HepG2 (cell line): ENCODE measurements at regions not wholly inside any gene's neighbourhood (a gene's known extent, or its start where the extent isn't known, plus 50 kb on each side); places are given as distances from the start of the nearest gene placed in this dataset.

Experiments
- ATAC-seq: fragments of 200-7000 bp; cut with Tn5 transposase; 3 replicates; pipeline ENCODE4 v1.9.1; 2020; ENCODE audit warnings: mild to moderate bottlenecking, moderate library complexity
- BruUV-seq: library from RNA; stranded (reverse); fragments of 400-500 nt; replicated peaks from 2 replicates; lab custom pipeline; 2021; lab: Mats Ljungman, UMichigan
- CTCF ChIA-PET: fragments of 300-600 bp; formaldehyde crosslinking; extraction: SDS; loops from one replicate; lab custom pipeline; 2021; ENCODE audit warnings: low total read pairs, inconsistent platforms, low intra/inter-chr PET ratio; lab: Yijun Ruan, JAX
- POLR2A ChIA-PET: fragments of 350-600 bp; sonication (Branson Sonifier 250); formaldehyde crosslinking; loops from one replicate; lab custom pipeline; 2020; ENCODE audit warnings: antibody characterized with exemption, inconsistent platforms; lab: Yijun Ruan, JAX
- DNase-seq: peaks from one replicate; pipeline ENCODE4 v3.0.0-alpha.2; 2015; ENCODE audit warnings: low spot score
- FAIRE-seq: peaks from 3 replicates; lab custom pipeline; 2011; peaks lifted over from hg19 to GRCh38; lab: Jason Lieb, UNC
- H2AFZ ChIP-seq: one replicate; pipeline ENCODE4 v1.6.1; 2011; ENCODE audit warnings: low read length, inconsistent platforms
- H3K27ac ChIP-seq: fragments of 300-600 bp; 3 replicates; pipeline ENCODE4 v1.8.0; 2011; ENCODE audit warnings: mixed run types, mild to moderate bottlenecking, mixed read lengths, low read length, inconsistent platforms; ENCODE audit not compliant: insufficient read depth; ENCODE audit errors: extremely low read length
- H3K27me3 ChIP-seq, 2 experiments: fragments of 200-600 bp in 1 of 2; 2 replicates in 1 of 2; 3 replicates in 1 of 2; pipeline versions ENCODE4 v1.6.0 to v1.8.0; 2011; ENCODE audit warnings: low read length in 2 of 2, mild to moderate bottlenecking in 2 of 2, moderate library complexity in 2 of 2, inconsistent platforms in 1 of 2; ENCODE audit not compliant: insufficient read depth in 2 of 2, control insufficient read depth in 1 of 2
- H3K36me3 ChIP-seq, 2 experiments: fragments of 200-600 bp in 1 of 2; replicated peaks in 1 of 2; 2 replicates in 1 of 2; 3 replicates in 1 of 2; pipeline versions ENCODE4 v1.5.1 to v1.8.0; 2011; ENCODE audit warnings: low read length in 2 of 2, inconsistent platforms in 1 of 2; ENCODE audit not compliant: insufficient read depth in 2 of 2, control insufficient read depth in 1 of 2
- H3K4me1 ChIP-seq: 2 replicates; pipeline ENCODE4 v1.5.1; 2012; ENCODE audit warnings: low read length, inconsistent platforms; ENCODE audit not compliant: insufficient read depth
- H3K4me2 ChIP-seq: 2 replicates; pipeline ENCODE4 v1.6.0; 2011; ENCODE audit warnings: low read depth, low read length, inconsistent platforms
- H3K4me3 ChIP-seq, 3 experiments: fragments of 200-600 bp in 1 of 3; sonication (generic), shearing (Covaris generic) in 1 of 3; replicated peaks in 1 of 3; 2 replicates each; pipeline ENCODE4 v1.5.1; 2011 to 2016; ENCODE audit warnings: low read length in 3 of 3, inconsistent platforms in 2 of 3, low read depth in 2 of 3, mild to moderate bottlenecking in 2 of 3, control low read depth in 1 of 3, mixed read lengths in 1 of 3; ENCODE audit not compliant: insufficient read depth in 1 of 3
- H3K79me2 ChIP-seq: one replicate; pipeline ENCODE4 v1.6.1; 2011; ENCODE audit warnings: low read length, inconsistent platforms; ENCODE audit not compliant: insufficient read depth
- H3K9ac ChIP-seq: 2 replicates; pipeline ENCODE4 v1.6.0; 2011; ENCODE audit warnings: mild to moderate bottlenecking, low read depth, low read length, inconsistent platforms; ENCODE audit not compliant: insufficient read depth
- H3K9me3 ChIP-seq: 2 replicates; pipeline ENCODE4 v1.5.1; 2012; ENCODE audit warnings: mild to moderate bottlenecking, low read length
- H4K20me1 ChIP-seq: 2 replicates; pipeline ENCODE4 v1.6.0; 2011; ENCODE audit warnings: inconsistent platforms, mild to moderate bottlenecking, low read length, moderate library complexity; ENCODE audit not compliant: insufficient read depth
- ASH2L ChIP-seq: fragments of 300-600, 200-600 bp; sonication (generic); IDR thresholded peaks from 2 replicates; pipeline ENCODE4 v1.7.0; 2017; ENCODE audit warnings: low read depth, mild to moderate bottlenecking, moderate library complexity, mixed read lengths, low read length; ENCODE audit not compliant: insufficient read length
- CCAR2 ChIP-seq: fragments of 200-400 bp; formaldehyde crosslinking; optimal IDR thresholded peaks from 2 replicates; pipeline ENCODE3; 2018; ENCODE audit warnings: low read depth, mild to moderate bottlenecking, low read length, moderate library complexity
- HMG20A ChIP-seq: IDR thresholded peaks from 2 replicates; pipeline ENCODE4 v1.6.1; 2016; ENCODE audit warnings: borderline replicate concordance
- HMG20B ChIP-seq: conservative IDR thresholded peaks from 2 replicates; pipeline ENCODE4 v1.6.1; 2016; ENCODE audit warnings: missing genetic modification reagents, missing compliant biosample characterization
- KLF9 ChIP-seq: IDR thresholded peaks from 2 replicates; pipeline ENCODE4 v1.6.1; 2016; ENCODE audit warnings: low read depth
- NFATC3 ChIP-seq: sonication (generic); formaldehyde crosslinking; IDR thresholded peaks from 2 replicates; pipeline ENCODE4 v1.5.1; 2020; ENCODE audit warnings: mild to moderate bottlenecking, missing genetic modification reagents
- NFYC ChIP-seq: IDR thresholded peaks from 2 replicates; pipeline ENCODE4 v1.6.1; 2016; ENCODE audit warnings: missing genetic modification reagents, missing compliant biosample characterization
- PRPF4 ChIP-seq: fragments of 200-400 bp; formaldehyde crosslinking; IDR thresholded peaks from 2 replicates; pipeline ENCODE4 v1.6.1; 2016; ENCODE audit warnings: low read length, low read depth; ENCODE audit not compliant: poor library complexity, severe bottlenecking
- SRF ChIP-seq: IDR thresholded peaks from 2 replicates; pipeline ENCODE4 v1.6.1; 2011; ENCODE audit warnings: mild to moderate bottlenecking, low read depth, low read length, moderate library complexity
- TP53 ChIP-seq: sonication (generic); formaldehyde crosslinking; conservative IDR thresholded peaks from 2 replicates; pipeline ENCODE4 v1.4.0; 2020; ENCODE audit warnings: missing genetic modification reagents
- ZNF282 ChIP-seq: fragments of 450-650 bp; IDR thresholded peaks from 2 replicates; pipeline ENCODE4 v1.6.1; 2018; ENCODE audit not compliant: partially characterized antibody
- ZNF431 ChIP-seq: sonication (generic); formaldehyde crosslinking; IDR thresholded peaks from 2 replicates; pipeline ENCODE4 v1.9.0; 2022; ENCODE audit warnings: missing genetic modification reagents, low read depth, mild to moderate bottlenecking, borderline replicate concordance
- WGBS: methylation state at CpG from one replicate; pipeline ENCODE4 v1.1.6; 2017; ENCODE audit warnings: low lambda C conversion rate; 5-methylcytosine and 5-hydroxymethylcytosine counted together
- in situ Hi-C: cut with HindIII; loops from 2 replicates; pipeline ENCODE4 v1.10.0; 2017; ENCODE audit warnings: low pct_unique_long_range_greater_than_20kb; ENCODE audit not compliant: extremely low pct_ligation_motif_present
- intact Hi-C: fragments of 100-400 bp; cut with micrococcal nuclease; formaldehyde crosslinking; loops from one replicate; pipeline ENCODE4 v1.10.0; 2022; ENCODE audit not compliant: unreplicated experiment
- TF ChIP-seq, protein P1 (sequence below): sonication (generic); formaldehyde crosslinking; IDR thresholded peaks from 2 replicates; pipeline ENCODE4 v1.4.0; 2020; ENCODE audit warnings: missing genetic modification reagents
- TF ChIP-seq, protein P2 (sequence below): sonication (generic); formaldehyde crosslinking; IDR thresholded peaks from 2 replicates; pipeline ENCODE4 v1.5.1; 2020; ENCODE audit warnings: missing genetic modification reagents, mild to moderate bottlenecking, borderline replicate concordance

DNA sequence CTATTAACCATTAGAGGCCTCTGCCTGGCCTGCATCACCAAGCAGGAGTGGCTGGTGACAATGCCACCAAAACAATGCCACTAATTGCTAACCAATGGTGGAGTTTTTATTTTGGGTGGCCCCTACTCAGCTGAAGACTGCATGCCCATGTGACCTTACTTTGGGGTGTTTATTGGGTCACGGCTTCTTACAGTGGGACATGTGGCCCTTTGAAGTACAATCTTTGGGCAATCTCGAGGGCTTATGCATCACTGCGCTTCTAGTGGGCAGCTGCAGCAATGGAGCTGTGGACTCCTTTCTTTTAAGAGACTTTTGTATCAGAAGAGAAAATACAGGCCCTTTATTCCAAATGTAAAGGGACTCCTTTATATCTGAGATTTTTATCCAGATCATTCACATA is 85.7 kb downstream of the IGLL5 start:
- no peak overlapping the region for H3K9ac ChIP-seq
- no peaks in the 10 kb centered on the region for H3K36me3 ChIP-seq
- intact Hi-C loops = no loop called here
- no peak overlapping the region for H3K4me3 ChIP-seq
- no peaks in the 10 kb centered on the region for H4K20me1 ChIP-seq
- 58% methylated on average over 3 of the region's 3 CpGs for WGBS
- H3K9me3 ChIP-seq = no peaks in the 10 kb centered on the region
- BruUV-seq = no TSS peak
- H3K27me3 ChIP-seq = no peaks in the 10 kb centered on the region
- ChIA-PET POLR2A (no interaction called here), CTCF (no interaction called here)
- no peak for DNase-seq
- no peak for TF ChIP-seq NFATC3 (CRISPR knock-in tag)
- no peak for TF ChIP-seq ASH2L
- no peak for TF ChIP-seq HMG20B (CRISPR knock-in tag)
- no peak for TF ChIP-seq KLF9 (CRISPR knock-in tag)
- TF ChIP-seq PRPF4 = no peak
- TF ChIP-seq NFYC = no peak
- TF ChIP-seq CCAR2 = no peak
- no peak for TF ChIP-seq HMG20A (CRISPR knock-in tag)
- TF ChIP-seq ZNF282 = no peak
- no peak for TF ChIP-seq TP53
- TF ChIP-seq, protein P1, sequence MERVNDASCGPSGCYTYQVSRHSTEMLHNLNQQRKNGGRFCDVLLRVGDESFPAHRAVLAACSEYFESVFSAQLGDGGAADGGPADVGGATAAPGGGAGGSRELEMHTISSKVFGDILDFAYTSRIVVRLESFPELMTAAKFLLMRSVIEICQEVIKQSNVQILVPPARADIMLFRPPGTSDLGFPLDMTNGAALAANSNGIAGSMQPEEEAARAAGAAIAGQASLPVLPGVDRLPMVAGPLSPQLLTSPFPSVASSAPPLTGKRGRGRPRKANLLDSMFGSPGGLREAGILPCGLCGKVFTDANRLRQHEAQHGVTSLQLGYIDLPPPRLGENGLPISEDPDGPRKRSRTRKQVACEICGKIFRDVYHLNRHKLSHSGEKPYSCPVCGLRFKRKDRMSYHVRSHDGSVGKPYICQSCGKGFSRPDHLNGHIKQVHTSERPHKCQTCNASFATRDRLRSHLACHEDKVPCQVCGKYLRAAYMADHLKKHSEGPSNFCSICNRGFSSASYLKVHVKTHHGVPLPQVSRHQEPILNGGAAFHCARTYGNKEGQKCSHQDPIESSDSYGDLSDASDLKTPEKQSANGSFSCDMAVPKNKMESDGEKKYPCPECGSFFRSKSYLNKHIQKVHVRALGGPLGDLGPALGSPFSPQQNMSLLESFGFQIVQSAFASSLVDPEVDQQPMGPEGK (CRISPR knock-in tag) = no peak
- no peak for TF ChIP-seq SRF
- no peak for TF ChIP-seq ZNF431
- TF ChIP-seq, protein P2, sequence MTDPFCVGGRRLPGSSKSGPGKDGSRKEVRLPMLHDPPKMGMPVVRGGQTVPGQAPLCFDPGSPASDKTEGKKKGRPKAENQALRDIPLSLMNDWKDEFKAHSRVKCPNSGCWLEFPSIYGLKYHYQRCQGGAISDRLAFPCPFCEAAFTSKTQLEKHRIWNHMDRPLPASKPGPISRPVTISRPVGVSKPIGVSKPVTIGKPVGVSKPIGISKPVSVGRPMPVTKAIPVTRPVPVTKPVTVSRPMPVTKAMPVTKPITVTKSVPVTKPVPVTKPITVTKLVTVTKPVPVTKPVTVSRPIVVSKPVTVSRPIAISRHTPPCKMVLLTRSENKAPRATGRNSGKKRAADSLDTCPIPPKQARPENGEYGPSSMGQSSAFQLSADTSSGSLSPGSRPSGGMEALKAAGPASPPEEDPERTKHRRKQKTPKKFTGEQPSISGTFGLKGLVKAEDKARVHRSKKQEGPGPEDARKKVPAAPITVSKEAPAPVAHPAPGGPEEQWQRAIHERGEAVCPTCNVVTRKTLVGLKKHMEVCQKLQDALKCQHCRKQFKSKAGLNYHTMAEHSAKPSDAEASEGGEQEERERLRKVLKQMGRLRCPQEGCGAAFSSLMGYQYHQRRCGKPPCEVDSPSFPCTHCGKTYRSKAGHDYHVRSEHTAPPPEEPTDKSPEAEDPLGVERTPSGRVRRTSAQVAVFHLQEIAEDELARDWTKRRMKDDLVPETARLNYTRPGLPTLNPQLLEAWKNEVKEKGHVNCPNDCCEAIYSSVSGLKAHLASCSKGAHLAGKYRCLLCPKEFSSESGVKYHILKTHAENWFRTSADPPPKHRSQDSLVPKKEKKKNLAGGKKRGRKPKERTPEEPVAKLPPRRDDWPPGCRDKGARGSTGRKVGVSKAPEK (CRISPR knock-in tag) = no peak
- FAIRE-seq = no peak
- no peak overlapping the region for H3K4me2 ChIP-seq
- no peaks in the 10 kb centered on the region for H3K79me2 ChIP-seq
- H3K4me1 ChIP-seq = no peaks in the 10 kb centered on the region
- no peak overlapping the region for H3K27ac ChIP-seq
- no peak overlapping the region for H2AFZ ChIP-seq
- in situ Hi-C loops = loop anchor here (25.0 kb wide), 2 partner anchors 314 to 414 kb away; no protein-coding TSS in a partner anchor
- no peak for ATAC-seq
